ENCODE measurements at regions not wholly inside any gene's neighbourhood (a gene's known extent, or its start where the extent isn't known, plus 50 kb on each side); places are given as distances from the start of the nearest gene placed in this dataset.
"Not testable (repeated sequence)": the region's sequence is repeated elsewhere in the genome, so short reads cannot be mapped to it uniquely, and the experiment has no call there.

DNA sequence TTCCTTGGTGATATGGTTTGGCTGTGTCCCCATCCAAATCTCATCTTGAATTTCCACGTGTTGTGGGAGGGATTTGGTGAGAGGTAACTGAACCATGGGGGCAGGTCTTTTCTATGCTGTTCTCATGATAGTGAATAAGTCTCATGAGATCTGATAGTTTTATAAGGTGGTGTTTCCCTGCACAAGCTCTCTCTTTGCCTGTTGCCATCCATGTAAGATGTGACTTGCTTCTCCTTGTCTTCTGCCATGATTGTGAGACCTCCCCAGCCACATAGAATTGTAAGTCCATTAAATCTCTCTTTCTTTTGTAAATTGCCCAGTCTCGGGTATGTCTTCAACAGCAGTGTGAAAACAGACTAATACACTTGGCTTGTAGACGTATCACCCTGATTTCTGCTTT, 351.7 kb downstream of the DHRSX start:
- TF ChIP-seq, protein P1, sequence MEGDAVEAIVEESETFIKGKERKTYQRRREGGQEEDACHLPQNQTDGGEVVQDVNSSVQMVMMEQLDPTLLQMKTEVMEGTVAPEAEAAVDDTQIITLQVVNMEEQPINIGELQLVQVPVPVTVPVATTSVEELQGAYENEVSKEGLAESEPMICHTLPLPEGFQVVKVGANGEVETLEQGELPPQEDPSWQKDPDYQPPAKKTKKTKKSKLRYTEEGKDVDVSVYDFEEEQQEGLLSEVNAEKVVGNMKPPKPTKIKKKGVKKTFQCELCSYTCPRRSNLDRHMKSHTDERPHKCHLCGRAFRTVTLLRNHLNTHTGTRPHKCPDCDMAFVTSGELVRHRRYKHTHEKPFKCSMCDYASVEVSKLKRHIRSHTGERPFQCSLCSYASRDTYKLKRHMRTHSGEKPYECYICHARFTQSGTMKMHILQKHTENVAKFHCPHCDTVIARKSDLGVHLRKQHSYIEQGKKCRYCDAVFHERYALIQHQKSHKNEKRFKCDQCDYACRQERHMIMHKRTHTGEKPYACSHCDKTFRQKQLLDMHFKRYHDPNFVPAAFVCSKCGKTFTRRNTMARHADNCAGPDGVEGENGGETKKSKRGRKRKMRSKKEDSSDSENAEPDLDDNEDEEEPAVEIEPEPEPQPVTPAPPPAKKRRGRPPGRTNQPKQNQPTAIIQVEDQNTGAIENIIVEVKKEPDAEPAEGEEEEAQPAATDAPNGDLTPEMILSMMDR (IDR thresholded peaks at IDR 0.05), result not testable (repeated sequence)
- not testable (repeated sequence) for TF ChIP-seq POLR2A (IDR thresholded peaks at IDR 0.05)
